ENCODE measurements at regions not wholly inside any gene's neighbourhood (a gene's known extent, or its start where the extent isn't known, plus 50 kb on each side); places are given as distances from the start of the nearest gene placed in this dataset.

DNA sequence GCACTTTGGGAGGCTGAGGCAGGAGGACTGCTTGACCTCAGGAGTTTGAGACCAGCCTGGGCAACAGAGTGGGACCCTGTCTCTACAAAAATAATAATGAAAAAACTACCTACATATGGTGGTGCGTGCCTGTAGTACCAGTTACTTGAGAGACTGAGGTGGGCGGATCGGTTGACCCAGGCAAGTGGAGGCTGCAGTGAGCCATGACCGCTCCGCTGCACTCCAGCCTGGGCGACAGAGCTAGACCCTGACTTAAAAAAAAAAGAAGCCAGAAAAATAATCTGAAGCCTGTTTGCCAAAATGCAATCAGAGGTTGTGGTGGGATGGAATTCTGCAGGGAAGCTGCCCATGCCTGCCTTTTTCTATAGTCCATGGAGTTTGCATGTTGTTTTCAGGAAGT is 50.4 kb upstream of the GGTA1 start:
- peak overlapping the region in 1 of 10 donors; percentile 14 for H3K4me3 Mint-ChIP-seq
- peaks cover 5 to 12% (median 8%) of the 10 kb centered on the region in 4 donors for H3K4me1 Mint-ChIP-seq
- POLR2A ChIA-PET = no interaction called here
- H3K27me3 Mint-ChIP-seq = peaks cover 9 to 47% (median 31%) of the 10 kb centered on the region in 5 donors
- no peaks in the 10 kb centered on the region for H3K9me3 Mint-ChIP-seq
- ATAC-seq = no peak
- peaks cover 0 to 2% (median 0%) of the 10 kb centered on the region in 3 donors for H3K36me3 Mint-ChIP-seq
- no peak for DNase-seq
- H3K27ac Mint-ChIP-seq = no peak overlapping the region

- ATAC-seq (peak; percentile 84 to 88), DNase-seq (peak; percentile 52 to 80 (median 70))
- peak overlapping the region in 1 of 10 donors; percentile 41 for H3K27ac Mint-ChIP-seq
- H3K27me3 Mint-ChIP-seq = peaks cover 9 to 42% (median 29%) of the 10 kb centered on the region in 5 donors
- H3K4me3 Mint-ChIP-seq = peak overlapping the region; percentile 9 to 73 (median 51)
- POLR2A ChIA-PET = no interaction called here
- peaks cover 0 to 2% (median 0%) of the 10 kb centered on the region in 3 donors for H3K36me3 Mint-ChIP-seq
- H3K4me1 Mint-ChIP-seq = peaks cover 5 to 11% (median 8%) of the 10 kb centered on the region in 4 donors
- no peaks in the 10 kb centered on the region for H3K9me3 Mint-ChIP-seq
These were observed 51.2 kb upstream of the GGTA1 start for GRCh38 chr9:121550569-121551512.

DNA sequence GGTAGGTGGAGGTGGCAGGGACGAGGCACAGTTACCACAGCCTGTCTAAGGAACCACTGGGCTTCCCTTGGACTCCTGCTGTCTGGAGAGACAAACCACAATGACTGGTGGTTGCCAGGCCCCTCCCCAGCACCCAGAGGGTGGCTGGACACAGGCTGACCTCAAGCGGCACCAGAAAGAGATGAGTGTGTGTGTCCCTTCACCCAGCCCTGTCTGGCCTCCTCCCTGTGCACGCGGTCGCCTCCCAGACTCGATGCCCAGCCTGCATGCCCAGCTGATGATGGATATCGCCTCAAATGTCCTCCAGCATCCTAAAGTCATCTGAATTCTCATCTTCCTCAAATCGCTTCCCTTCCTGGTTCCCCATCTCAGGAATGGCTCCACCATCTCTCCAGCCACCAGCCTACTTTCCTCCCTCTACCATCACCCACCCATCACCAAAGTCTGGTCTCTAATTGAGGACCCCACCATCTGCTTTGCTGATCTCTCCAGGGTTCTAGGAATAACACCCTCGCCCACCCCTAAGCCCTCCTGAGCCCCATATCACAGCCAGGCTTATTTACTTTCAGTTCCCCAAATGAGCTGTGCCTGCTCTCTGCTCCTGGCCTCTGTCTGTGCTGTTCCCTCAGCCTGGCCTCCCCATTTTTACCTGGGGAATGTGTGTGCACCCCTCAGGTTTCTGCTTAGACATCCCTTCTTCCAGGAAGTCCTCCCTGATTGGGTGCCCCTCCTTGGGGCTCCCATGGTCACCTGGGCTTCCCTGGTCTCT is 52.5 kb upstream of the GGTA1 start:
- peak overlapping the region in 1 of 10 donors; percentile 41 for H3K27ac Mint-ChIP-seq
- DNase-seq (no peak), ATAC-seq (no peak)
- H3K4me1 Mint-ChIP-seq = peaks cover 5 to 11% (median 9%) of the 10 kb centered on the region in 4 donors
- peaks cover 13 to 40% (median 16%) of the 10 kb centered on the region in 5 donors for H3K27me3 Mint-ChIP-seq
- H3K4me3 Mint-ChIP-seq = peak overlapping the region in 2 of 10 donors; percentile 23 to 38
- POLR2A ChIA-PET = no interaction called here
- H3K9me3 Mint-ChIP-seq = no peaks in the 10 kb centered on the region
- H3K36me3 Mint-ChIP-seq = peaks cover 0 to 2% (median 0%) of the 10 kb centered on the region in 3 donors

DNA sequence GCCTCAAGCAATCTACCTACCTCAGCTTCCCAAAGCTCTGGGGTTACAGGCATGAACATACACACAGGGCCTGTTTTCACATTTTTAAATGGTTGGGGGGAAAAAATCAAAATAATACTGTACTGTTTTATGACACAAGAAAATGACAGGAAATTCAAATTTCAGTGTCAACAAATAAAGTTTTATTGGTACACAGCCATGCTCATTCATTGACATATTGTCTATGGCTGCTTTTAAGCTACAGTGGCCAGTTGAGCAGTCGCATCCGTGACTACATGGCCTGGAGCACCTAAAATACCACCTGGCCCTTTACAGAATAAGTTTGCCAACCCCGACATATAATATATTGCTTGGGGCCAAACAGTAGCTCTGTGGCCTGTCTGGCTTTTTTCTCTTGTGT is 56.4 kb upstream of the GGTA1 start:
- no peak overlapping the region for H3K27ac Mint-ChIP-seq
- POLR2A ChIA-PET = no interaction called here

DNA sequence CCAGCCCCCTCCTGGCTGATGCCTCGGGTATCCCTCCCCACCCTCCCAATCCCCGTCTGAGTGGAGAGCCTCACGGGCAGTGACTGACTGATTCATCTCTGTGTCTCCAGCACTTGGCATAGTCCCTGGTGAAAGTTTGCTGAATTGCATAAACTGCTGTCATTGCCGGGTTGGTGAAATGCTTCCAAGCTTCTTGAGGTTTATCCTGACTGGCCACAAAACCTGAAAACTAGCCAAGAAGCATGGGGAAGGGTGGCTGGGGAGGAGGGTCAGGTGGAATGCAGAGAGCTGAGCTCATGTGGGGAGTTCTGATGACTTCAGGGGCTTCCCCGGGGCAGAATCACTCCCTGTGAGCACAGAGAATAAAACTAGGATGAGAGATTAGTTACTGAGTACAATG is 56.9 kb upstream of the GGTA1 start:
- ATAC-seq (no peak), DNase-seq (no peak)
- POLR2A ChIA-PET = no interaction called here
- Mint-ChIP-seq H3K27me3 (peaks cover 0 to 15% (median 7%) of the 10 kb centered on the region in 5 donors), H3K4me3 (no peak overlapping the region), H3K4me1 (peaks cover 0 to 18% (median 7%) of the 10 kb centered on the region in 4 donors), H3K27ac (no peak overlapping the region), H3K9me3 (no peaks in the 10 kb centered on the region), H3K36me3 (no peaks in the 10 kb centered on the region)

More for the DNA sequence above, 56.4 kb upstream of the GGTA1 start:
- DNase-seq = no peak
- Mint-ChIP-seq H3K4me3 (no peak overlapping the region), H3K9me3 (no peaks in the 10 kb centered on the region), H3K27me3 (peaks cover 0 to 18% (median 9%) of the 10 kb centered on the region in 5 donors), H3K4me1 (peaks cover 3 to 20% (median 9%) of the 10 kb centered on the region in 4 donors), H3K36me3 (no peaks in the 10 kb centered on the region)
- no peak for ATAC-seq

DNA sequence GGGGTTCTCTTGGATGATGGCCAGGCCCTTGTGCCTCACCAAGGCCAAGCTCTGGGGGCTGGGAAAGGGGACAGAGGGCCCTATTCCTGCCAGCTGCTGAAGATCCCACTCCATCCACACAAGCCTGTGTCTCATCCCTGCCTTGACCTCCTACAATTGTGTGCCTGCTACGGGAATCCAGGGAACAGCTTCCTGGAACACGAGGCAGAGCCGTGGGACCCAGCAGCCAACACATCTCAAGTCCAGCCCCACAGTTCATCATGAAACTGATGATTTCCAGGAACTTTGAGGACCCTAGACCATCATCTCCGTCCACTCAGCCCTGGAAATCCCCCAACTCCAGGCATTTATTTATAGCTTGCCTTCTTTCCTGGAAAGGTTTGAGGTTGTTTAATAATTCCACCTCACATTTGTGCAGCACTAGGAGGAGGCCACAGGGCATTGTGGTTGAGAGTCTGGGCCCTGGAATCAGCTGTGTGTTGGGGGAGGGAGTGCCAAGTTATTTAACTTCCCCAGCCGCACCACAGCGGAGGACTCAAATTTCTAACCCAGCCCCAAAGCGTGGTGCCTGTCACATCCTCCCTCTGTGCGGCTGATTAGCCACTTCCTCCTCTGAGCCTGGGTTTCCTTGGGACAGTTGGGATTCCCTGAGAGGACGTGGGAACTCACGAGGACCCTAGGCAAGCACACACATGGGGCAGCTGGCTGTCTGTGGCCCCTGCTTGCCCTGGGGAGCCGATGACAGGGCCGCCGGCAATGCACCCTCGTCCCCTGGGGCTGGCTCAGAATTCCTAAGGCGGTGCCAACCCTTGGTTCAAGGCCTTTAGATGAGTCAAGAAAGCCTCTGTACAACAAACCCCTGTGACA is 58.2 kb upstream of the GGTA1 start:
- Mint-ChIP-seq H3K9me3 (no peaks in the 10 kb centered on the region), H3K4me3 (peak overlapping the region in 1 of 10 donors; percentile 19), H3K36me3 (no peaks in the 10 kb centered on the region), H3K27me3 (peaks cover 0 to 15% (median 2%) of the 10 kb centered on the region in 5 donors), H3K4me1 (peaks cover 0 to 18% (median 8%) of the 10 kb centered on the region in 4 donors), H3K27ac (no peak overlapping the region)
- POLR2A ChIA-PET = no interaction called here
- DNase-seq = no peak
- no peak for ATAC-seq

GRCh38 chr9:121558473-121558872 is 58.8 kb upstream of the GGTA1 start:
- Mint-ChIP-seq H3K36me3 (no peaks in the 10 kb centered on the region), H3K4me3 (no peak overlapping the region), H3K9me3 (no peaks in the 10 kb centered on the region), H3K27me3 (peaks cover 0 to 15% (median 2%) of the 10 kb centered on the region in 5 donors), H3K4me1 (peaks cover 0 to 18% (median 8%) of the 10 kb centered on the region in 4 donors), H3K27ac (no peak overlapping the region)
- DNase-seq (no peak), ATAC-seq (no peak)
- POLR2A ChIA-PET = no interaction called here

GRCh38 chr9:121559183-121559582 is 59.5 kb upstream of the GGTA1 start:
- no peak overlapping the region for H3K4me3 Mint-ChIP-seq
- H3K27me3 Mint-ChIP-seq = peaks cover 0 to 16% (median 2%) of the 10 kb centered on the region in 5 donors
- DNase-seq = no peak
- no peaks in the 10 kb centered on the region for H3K9me3 Mint-ChIP-seq
- ATAC-seq = no peak
- POLR2A ChIA-PET = no interaction called here
- no peaks in the 10 kb centered on the region for H3K36me3 Mint-ChIP-seq
- H3K4me1 Mint-ChIP-seq = peaks cover 0 to 18% (median 8%) of the 10 kb centered on the region in 4 donors
- no peak overlapping the region for H3K27ac Mint-ChIP-seq

GRCh38 chr9:121560921-121561320 is 61.3 kb upstream of the GGTA1 start:
- DNase-seq (peak in 1 of 10 donors; percentile 43), ATAC-seq (no peak)
- POLR2A ChIA-PET = no interaction called here
- Mint-ChIP-seq H3K9me3 (no peaks in the 10 kb centered on the region), H3K27ac (no peak overlapping the region), H3K4me1 (peaks cover 0 to 18% (median 8%) of the 10 kb centered on the region in 4 donors), H3K36me3 (no peaks in the 10 kb centered on the region), H3K4me3 (no peak overlapping the region), H3K27me3 (peaks cover 2 to 21% (median 2%) of the 10 kb centered on the region in 5 donors)

DNA sequence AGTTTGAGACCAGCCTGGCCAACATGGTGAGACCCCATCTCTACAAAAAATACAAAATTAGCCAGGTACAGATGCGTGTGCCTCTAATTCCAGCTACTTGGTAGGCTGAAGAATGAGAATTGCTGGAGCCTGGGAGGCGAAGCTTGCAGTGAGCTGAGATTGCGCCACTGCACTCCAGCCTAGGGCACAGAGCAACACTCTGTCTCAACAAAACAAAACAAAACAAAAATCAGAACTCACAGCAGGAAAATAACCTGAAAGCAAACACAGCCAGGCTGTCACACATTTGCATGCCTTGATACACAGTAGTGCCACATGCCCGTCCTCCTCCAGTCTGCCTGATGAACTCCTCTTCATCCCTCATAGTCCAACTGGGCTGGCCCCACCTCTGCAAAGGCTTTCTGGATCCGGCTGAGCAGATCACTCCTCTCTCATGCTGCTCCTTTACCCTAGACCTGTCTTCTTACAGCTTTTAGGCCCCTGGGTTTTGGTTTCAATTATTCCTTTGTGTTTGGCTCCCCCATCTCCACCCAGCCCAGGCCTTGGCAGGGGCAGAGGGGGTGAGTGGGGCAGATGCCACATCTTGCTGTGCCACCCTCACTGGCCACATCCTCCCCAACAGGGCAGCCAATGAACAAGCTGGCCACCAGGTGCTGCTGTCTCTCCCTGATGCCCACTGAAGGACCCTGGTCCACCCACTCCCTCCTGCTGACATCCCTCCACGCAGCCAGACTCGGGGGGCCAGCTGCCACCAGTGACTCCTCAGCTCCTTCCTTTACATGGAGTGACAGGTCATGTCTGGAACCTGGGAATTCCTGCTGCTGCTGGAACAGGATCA is 62.0 kb upstream of the GGTA1 start:
- ATAC-seq (no peak), DNase-seq (peak in 1 of 10 donors; percentile 38)
- Mint-ChIP-seq H3K9me3 (no peaks in the 10 kb centered on the region), H3K27ac (no peak overlapping the region), H3K36me3 (no peaks in the 10 kb centered on the region), H3K4me1 (peaks cover 0 to 18% (median 8%) of the 10 kb centered on the region in 4 donors), H3K27me3 (peaks cover under 1 to 20% (median 9%) of the 10 kb centered on the region in 5 donors), H3K4me3 (no peak overlapping the region)
- POLR2A ChIA-PET = no interaction called here

- no peak overlapping the region for H3K27ac Mint-ChIP-seq
- ATAC-seq = no peak
- POLR2A ChIA-PET = no interaction called here
These were observed 62.7 kb upstream of the GGTA1 start for GRCh38 chr9:121562301-121562700.

More at GRCh38 chr9:121562301-121562700, 62.7 kb upstream of the GGTA1 start:
- Mint-ChIP-seq H3K36me3 (no peaks in the 10 kb centered on the region), H3K4me1 (peaks cover 0 to 15% (median 8%) of the 10 kb centered on the region in 4 donors), H3K4me3 (no peak overlapping the region), H3K9me3 (no peaks in the 10 kb centered on the region), H3K27me3 (peaks cover 0 to 19% (median 16%) of the 10 kb centered on the region in 5 donors)
- DNase-seq = no peak

Data from naive thymus-derived CD8-positive, alpha-beta T cell (primary cell).